ENCODE measurements at regions not wholly inside any gene's neighbourhood (a gene's known extent, or its start where the extent isn't known, plus 50 kb on each side); places are given as distances from the start of the nearest gene placed in this dataset.

DNA sequence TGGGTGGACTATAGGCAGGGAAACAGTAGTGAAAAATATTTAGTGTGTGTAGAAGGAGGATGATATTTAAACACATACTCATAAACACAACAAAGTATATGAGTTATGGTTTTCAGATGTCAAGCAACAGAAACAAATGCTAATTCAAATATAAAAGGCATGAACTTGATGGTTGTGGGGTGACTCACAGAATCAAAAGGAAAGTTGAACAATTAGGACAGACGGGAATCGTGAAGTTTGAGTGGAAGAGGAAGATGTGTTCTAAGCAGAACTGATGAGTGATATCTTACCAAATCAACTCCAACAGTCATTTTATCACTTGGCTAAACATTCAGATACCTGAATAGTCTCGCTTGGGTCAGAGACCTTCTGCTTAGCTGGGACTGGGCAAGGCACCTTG is 53.6 kb upstream of the ITGA6 start:
- no peak for DNase-seq

DNA sequence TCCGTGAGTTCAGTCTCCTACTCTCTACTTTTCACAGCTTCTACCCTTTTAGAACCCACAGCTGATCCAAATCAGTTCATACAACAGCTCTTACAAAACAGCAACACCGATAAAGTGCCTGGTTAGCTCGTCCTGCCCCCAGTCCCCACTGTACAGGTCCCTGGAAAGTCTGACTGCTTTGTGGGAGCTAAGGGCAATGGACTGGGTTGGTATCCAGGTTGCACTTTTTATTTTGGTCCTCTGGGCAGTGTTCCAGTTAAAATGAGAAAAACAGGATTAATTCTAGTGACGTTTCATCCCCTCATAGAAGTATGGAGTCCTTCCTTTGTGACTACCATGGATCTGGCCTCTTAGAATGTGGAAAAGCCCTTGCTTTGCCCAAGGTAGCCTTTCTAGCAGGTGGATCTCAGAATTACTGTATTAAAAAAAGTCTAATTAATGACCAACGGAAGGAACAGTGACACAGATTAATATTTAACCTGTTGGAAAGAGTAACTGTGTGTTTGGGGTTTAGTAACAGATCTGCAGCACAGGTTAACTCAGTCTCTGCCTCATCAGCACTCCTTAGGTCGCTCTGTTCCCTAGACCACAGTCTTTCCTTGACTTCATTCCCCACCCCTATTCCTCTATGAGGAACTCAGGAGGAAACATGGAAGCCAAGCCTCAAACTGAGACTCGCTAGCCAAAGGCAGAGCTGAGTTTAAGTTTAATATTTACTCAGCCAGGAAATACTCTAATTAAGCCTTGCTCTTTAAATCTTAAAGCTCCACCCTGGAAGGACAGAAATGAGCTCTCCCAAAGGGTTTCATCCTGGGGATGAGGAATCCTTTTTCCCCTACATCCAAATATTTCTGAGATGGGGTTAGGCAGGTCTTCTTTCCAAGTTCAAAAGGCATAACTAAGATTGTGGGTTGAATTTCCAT is 52.8 kb upstream of the ITGA6 start:
- DNase-seq: no peak

DNA sequence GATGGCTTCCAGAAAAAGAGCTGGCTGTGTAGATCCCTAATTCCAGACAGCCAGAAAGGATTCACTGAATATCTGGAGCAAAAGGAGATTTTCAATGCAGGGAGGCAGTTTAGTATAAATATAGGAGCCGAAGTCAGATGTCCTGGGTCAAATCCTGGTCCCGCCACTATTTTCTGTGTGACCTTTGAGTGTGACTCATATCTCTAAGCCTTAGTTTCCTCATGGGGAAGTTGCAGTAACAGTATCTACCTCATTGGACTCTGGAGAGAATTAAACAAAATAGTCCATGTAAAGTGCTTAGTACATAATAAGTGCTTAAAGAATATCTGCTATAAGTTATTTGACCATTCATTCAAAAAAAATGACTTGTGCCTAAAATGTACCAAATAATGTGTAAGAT is 52.1 kb upstream of the ITGA6 start:
- DNase-seq: no peak

DNA sequence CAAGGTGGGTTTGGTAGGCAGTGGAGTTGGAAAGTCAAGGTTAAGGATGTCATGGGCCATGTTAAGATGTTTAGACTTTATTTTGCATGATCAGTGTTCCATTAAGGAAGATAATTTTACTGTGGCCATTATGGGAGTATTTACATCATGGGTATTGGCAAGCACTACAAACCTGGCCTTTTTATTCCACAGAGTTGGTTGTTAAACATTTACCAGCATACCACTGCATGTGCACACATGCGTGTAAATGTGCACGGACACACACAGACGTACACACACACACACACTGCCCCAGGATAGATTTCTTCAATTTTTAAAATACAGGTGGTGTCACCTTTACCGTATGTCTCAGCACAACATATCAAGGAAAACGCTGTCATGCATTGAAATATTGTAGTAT is 51.4 kb upstream of the ITGA6 start:
- DNase-seq: no peak

DNA sequence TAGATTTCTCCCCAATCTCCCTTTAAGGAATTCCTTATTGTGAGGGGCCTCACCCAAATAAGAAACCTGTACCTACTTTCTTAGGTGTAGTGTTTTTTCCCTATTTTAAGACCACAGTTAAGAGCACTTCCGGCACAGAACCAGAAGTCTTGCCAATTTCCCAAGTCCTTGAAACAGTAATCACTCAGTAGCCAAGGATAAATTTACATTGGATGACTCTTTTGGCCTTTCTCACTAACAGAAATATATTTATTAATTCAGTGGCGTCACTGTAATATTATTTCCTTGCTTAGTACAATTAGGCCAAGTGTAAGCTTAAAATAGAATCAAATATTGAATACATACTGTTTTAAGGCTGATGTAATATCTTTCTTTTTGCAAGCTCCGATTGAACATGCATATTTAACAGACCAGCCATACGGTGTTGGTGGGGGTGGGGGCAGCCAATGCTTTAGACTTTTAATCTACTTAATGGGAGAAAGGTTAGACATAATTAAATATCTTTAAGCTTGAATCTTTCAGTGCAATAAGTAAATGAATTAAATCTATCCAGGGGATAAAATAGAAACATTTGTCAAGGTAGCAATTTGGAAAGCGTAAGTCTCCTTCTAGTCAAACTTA is 50.8 kb upstream of the ITGA6 start:
- DNase-seq: peak; percentile 87

DNA sequence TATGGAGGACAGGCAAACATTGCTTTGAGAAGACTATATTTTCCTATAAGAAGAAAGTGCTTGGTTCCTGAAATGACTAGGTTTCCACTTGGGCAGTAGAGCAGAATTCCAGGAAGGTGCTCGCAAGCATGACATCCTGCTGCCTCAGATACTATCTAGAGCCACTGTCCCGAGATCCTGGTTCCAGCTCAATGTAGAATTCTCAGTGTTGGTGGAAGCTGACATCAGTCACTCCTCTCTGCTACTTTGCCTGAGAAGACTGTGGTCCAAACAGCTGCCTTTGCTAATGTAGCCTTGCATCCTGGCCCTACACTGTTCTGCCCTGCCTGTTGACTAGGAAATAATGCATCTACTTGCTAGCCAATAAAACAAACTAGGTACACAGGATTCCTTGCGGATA is 50.0 kb upstream of the ITGA6 start:
- peak; percentile 34 for DNase-seq
